IMR-90 (cell line): ENCODE measurements at regions not wholly inside any gene's neighbourhood (a gene's known extent, or its start where the extent isn't known, plus 50 kb on each side); places are given as distances from the start of the nearest gene placed in this dataset.

Experiments used
- ATAC-seq: fragments of 200-7000 bp; cut with Tn5 transposase; 2 replicates; pipeline ENCODE4 v1.9.1; 2020; ENCODE audit warnings: low read depth, mild to moderate bottlenecking, moderate library complexity
- BruUV-seq: library from RNA; stranded (reverse); fragments of 400-500 nt; replicated peaks from 2 replicates; lab custom pipeline; 2021; lab: Mats Ljungman, UMichigan
- CTCF ChIA-PET: fragments of 300-600 bp; formaldehyde crosslinking; extraction: SDS; loops from one replicate; lab custom pipeline; 2021; ENCODE audit warnings: antibody characterized with exemption; lab: Yijun Ruan, JAX
- POLR2A ChIA-PET: fragments of 300-600 bp; sonication (Branson Sonifier 250); formaldehyde crosslinking; loops from one replicate; lab custom pipeline; 2022; ENCODE audit warnings: antibody characterized with exemption; ENCODE audit not compliant: unreplicated experiment; lab: Charles Lee
- DNase-seq: peaks from one replicate; pipeline ENCODE4 v3.0.0; 2013
- H2AFZ ChIP-seq: replicated peaks from 2 replicates; pipeline ENCODE3; 2013; ENCODE audit warnings: low read length, mild to moderate bottlenecking; ENCODE audit not compliant: poor library complexity
- H2AK5ac ChIP-seq: 2 replicates; pipeline ENCODE4 v1.6.1; 2013; ENCODE audit warnings: low read depth, low read length, inconsistent platforms
- H2AK9ac ChIP-seq: replicated peaks from 2 replicates; pipeline ENCODE3; 2013; ENCODE audit warnings: mild to moderate bottlenecking, low read depth, low read length, moderate library complexity; ENCODE audit not compliant: poor library complexity
- H2BK120ac ChIP-seq: 2 replicates; pipeline ENCODE4 v1.6.1; 2013; ENCODE audit warnings: low read depth, low read length, inconsistent platforms
- H2BK15ac ChIP-seq: 3 replicates; pipeline ENCODE4 v1.6.1; 2013; ENCODE audit warnings: low read depth, low read length, inconsistent platforms
- H2BK20ac ChIP-seq: 2 replicates; pipeline ENCODE4 v1.6.1; 2013; ENCODE audit warnings: low read depth, mild to moderate bottlenecking, inconsistent platforms, low read length, moderate library complexity
- H2BK5ac ChIP-seq: 2 replicates; pipeline ENCODE4 v1.6.1; 2013; ENCODE audit warnings: mild to moderate bottlenecking, low read depth, low read length, inconsistent platforms; ENCODE audit not compliant: poor library complexity, severe bottlenecking
- H3K14ac ChIP-seq: replicated peaks from 2 replicates; pipeline ENCODE4 v1.6.1; 2013; ENCODE audit warnings: low read depth, low read length, inconsistent platforms
- H3K18ac ChIP-seq: 2 replicates; pipeline ENCODE4 v1.6.1; 2013; ENCODE audit warnings: low read depth, low read length, control low read depth
- H3K23ac ChIP-seq: 2 replicates; pipeline ENCODE4 v1.6.1; 2013; ENCODE audit warnings: low read depth, low read length, inconsistent platforms
- H3K27ac ChIP-seq: 2 replicates; pipeline ENCODE4 v1.5.1; 2013; ENCODE audit warnings: mild to moderate bottlenecking, control low read depth, low read length; ENCODE audit not compliant: insufficient read depth
- H3K27me3 ChIP-seq: 2 replicates; pipeline ENCODE4 v1.6.1; 2013; ENCODE audit warnings: low read length; ENCODE audit not compliant: control insufficient read depth, insufficient read depth
- H3K36me3 ChIP-seq: 2 replicates; pipeline ENCODE4 v1.6.1; 2013; ENCODE audit warnings: low read length, mixed read lengths; ENCODE audit not compliant: control insufficient read depth, insufficient read depth
- H3K4ac ChIP-seq: 2 replicates; pipeline ENCODE4 v1.6.1; 2013; ENCODE audit warnings: low read depth, low read length, inconsistent platforms
- H3K4me1 ChIP-seq: 2 replicates; pipeline ENCODE4 v1.6.1; 2013; ENCODE audit warnings: low read length, mixed read lengths; ENCODE audit not compliant: control insufficient read depth, insufficient read depth
- H3K4me2 ChIP-seq: 2 replicates; pipeline ENCODE4 v1.6.1; 2013; ENCODE audit warnings: low read depth, mild to moderate bottlenecking, control low read depth, low read length, moderate library complexity
- H3K4me3 ChIP-seq: 2 replicates; pipeline ENCODE4 v1.5.1; 2013; ENCODE audit warnings: low read depth, mild to moderate bottlenecking, control low read depth, low read length, moderate library complexity; ENCODE audit not compliant: insufficient read depth
- H3K56ac ChIP-seq: 2 replicates; pipeline ENCODE4 v1.6.1; 2013; ENCODE audit warnings: low read length, inconsistent platforms; ENCODE audit not compliant: insufficient read depth; ENCODE audit errors: extremely low read depth
- H3K79me1 ChIP-seq, 2 experiments: 2 replicates each; pipeline ENCODE4 v1.6.1; 2013; ENCODE audit warnings: low read length in 2 of 2, inconsistent platforms in 1 of 2, low read depth in 1 of 2
- H3K9ac ChIP-seq: 2 replicates; pipeline ENCODE4 v1.6.1; 2013; ENCODE audit warnings: low read depth, low read length, control low read depth
- H3K9me1 ChIP-seq: 2 replicates; pipeline ENCODE4 v1.6.1; 2013; ENCODE audit warnings: low read length, inconsistent platforms; ENCODE audit not compliant: insufficient read depth
- H3K9me3 ChIP-seq: 2 replicates; pipeline ENCODE4 v1.6.1; 2013; ENCODE audit warnings: low read length; ENCODE audit not compliant: control insufficient read depth, insufficient read depth
- H4K20me1 ChIP-seq: 2 replicates; pipeline ENCODE4 v1.6.1; 2013; ENCODE audit warnings: low read length, inconsistent platforms; ENCODE audit not compliant: insufficient read depth
- H4K5ac ChIP-seq: 2 replicates; pipeline ENCODE4 v1.6.1; 2013; ENCODE audit warnings: mild to moderate bottlenecking, low read depth, low read length, control low read depth
- H4K8ac ChIP-seq, 2 experiments: 2 replicates each; pipeline ENCODE4 v1.6.1; 2013; ENCODE audit warnings: low read depth in 2 of 2, low read length in 2 of 2, control low read depth in 1 of 2, inconsistent platforms in 1 of 2
- H4K91ac ChIP-seq: 2 replicates; pipeline ENCODE4 v1.6.1; 2013; ENCODE audit warnings: low read depth, low read length, inconsistent platforms; ENCODE audit not compliant: insufficient read depth
- BHLHE40 ChIP-seq: fragments of 150-350 bp; IDR thresholded peaks from 2 replicates; pipeline ENCODE4 v1.6.1; 2016; ENCODE audit warnings: mild to moderate bottlenecking, low read depth, low read length
- MAFK ChIP-seq: IDR thresholded peaks from 2 replicates; pipeline ENCODE4 v1.6.1; 2012; ENCODE audit warnings: low read depth, low read length, improper control_type of control experiment
- MAZ ChIP-seq: IDR thresholded peaks from 2 replicates; pipeline ENCODE4 v1.6.1; 2012; ENCODE audit warnings: low read depth, mild to moderate bottlenecking, low read length, improper control_type of control experiment, moderate library complexity, borderline replicate concordance
- RFX5 ChIP-seq: IDR thresholded peaks from 2 replicates; pipeline ENCODE4 v1.8.0; 2012; ENCODE audit warnings: low read depth, mild to moderate bottlenecking, low read length, moderate library complexity
- WGBS, 2 experiments: methylation state at CpG; one replicate each; pipeline versions ENCODE4 v1.1.5 to v1.1.7; 2013; ENCODE audit warnings: missing lambda C conversion rate in 2 of 2; ENCODE audit not compliant: insufficient read length in 1 of 2; ENCODE audit errors: extremely low coverage in 2 of 2; 5-methylcytosine and 5-hydroxymethylcytosine counted together
- dilution Hi-C: fragments of 300-500 bp; cut with HindIII; formaldehyde crosslinking; loops from one replicate; pipeline ENCODE4 v1.14.3; 2018; ENCODE audit warnings: low sequenced_read_pairs; ENCODE audit not compliant: unreplicated experiment
- in situ Hi-C: fragments of 300-500 bp; cut with MboI; formaldehyde crosslinking; loops from 3 replicates; pipeline ENCODE4 v1.14.3; 2019; ENCODE audit warnings: low sequenced_read_pairs, inconsistent platforms, mixed read lengths
- intact Hi-C: fragments of 100-400 bp; cut with micrococcal nuclease; formaldehyde crosslinking; loops from 2 replicates; pipeline ENCODE4 v1.10.0; 2022

GRCh38 chr15:98583771-98584430 is 64.4 kb upstream of the IGF1R start:
- no CpG with 5 or more reads among the region's 5 CpGs for WGBS, 2 experiments
- CTCF ChIA-PET, result interaction anchor here (0.6 kb wide), 1 partner anchor 16 kb away, joined by 3 read pairs; no protein-coding TSS in a partner anchor

More at GRCh38 chr15:98583771-98584430, 64.4 kb upstream of the IGF1R start:
- in situ Hi-C loops, result no loop called here
- no peaks in the 10 kb centered on the region for H3K79me1 ChIP-seq
- H4K20me1 ChIP-seq, result no peaks in the 10 kb centered on the region
- H3K14ac ChIP-seq, result no peak overlapping the region
- H3K23ac ChIP-seq, result no peak overlapping the region
- no peak overlapping the region for H3K4ac ChIP-seq
- H4K8ac ChIP-seq, result no peak overlapping the region
- H2BK20ac ChIP-seq, result no peak overlapping the region
- intact Hi-C loops, result loop anchor here (5.0 kb wide), 1 partner anchor 38 kb away; no protein-coding TSS in a partner anchor
- H3K18ac ChIP-seq, result no peak overlapping the region
- no TSS peak for BruUV-seq
- no peak overlapping the region for H2AK5ac ChIP-seq
- H4K5ac ChIP-seq, result no peak overlapping the region
- no peak overlapping the region for H2AFZ ChIP-seq
- H3K27ac ChIP-seq, result no peak overlapping the region
- H2AK9ac ChIP-seq, result no peak overlapping the region
- no peaks in the 10 kb centered on the region for H3K9me3 ChIP-seq
- H3K9ac ChIP-seq, result no peak overlapping the region
- ATAC-seq, result no peak
- H3K56ac ChIP-seq, result no peak overlapping the region
- peaks cover 1% of the 10 kb centered on the region; the same call in 1 of the 2 replicates for H3K4me1 ChIP-seq
- TF ChIP-seq MAZ, result no peak
- TF ChIP-seq BHLHE40, result no peak
- no peak for TF ChIP-seq RFX5
- TF ChIP-seq MAFK, result no peak
- H4K91ac ChIP-seq, result no peak overlapping the region
- no peak for DNase-seq
- peaks cover 43% of the 10 kb centered on the region for H3K27me3 ChIP-seq
- no peak overlapping the region for H2BK5ac ChIP-seq
- no peak overlapping the region for H2BK120ac ChIP-seq
- no peak overlapping the region for H2BK15ac ChIP-seq
- dilution Hi-C loops, result no loop called here
- POLR2A ChIA-PET, result no interaction called here
- H3K9me1 ChIP-seq, result no peaks in the 10 kb centered on the region
- H3K4me3 ChIP-seq, result no peak overlapping the region
- H3K4me2 ChIP-seq, result no peak overlapping the region
- no peaks in the 10 kb centered on the region for H3K36me3 ChIP-seq
